ENCODE measurements at regions not wholly inside any gene's neighbourhood (a gene's known extent, or its start where the extent isn't known, plus 50 kb on each side); places are given as distances from the start of the nearest gene placed in this dataset.

- dilution Hi-C loops (cut with MboI; ENCODE audit: extremely low pct_ligation_motif_present, low sequenced_read_pairs) = no loop called here
- Histone ChIP-seq H4K20me1 (replicated peaks; ENCODE audit: control insufficient read depth, extremely low read depth, insufficient read depth, low read length) (no peaks in the 10 kb centered on the region), H3K27ac (ENCODE audit: insufficient read depth, low read depth, low read length) (no peak overlapping the region), H3K79me2 (ENCODE audit: control insufficient read depth, insufficient read depth, low read length) (no peaks in the 10 kb centered on the region), H3K9me1 (replicated peaks; ENCODE audit: control insufficient read depth, extremely low read depth, insufficient read depth, low read length) (no peaks in the 10 kb centered on the region), H3K9ac (replicated peaks; ENCODE audit: extremely low read depth, insufficient read depth, low read length) (no peak overlapping the region), H3K4me3 (replicated peaks in 1 of 3; ENCODE audit: insufficient read depth in 1 of 3, low read depth in 1 of 3, low read length in 3 of 3) (no peak overlapping the region), H2AFZ (ENCODE audit: low read depth, low read length) (no peak overlapping the region), H3K4me2 (ENCODE audit: insufficient read depth, low read length) (no peak overlapping the region), H3K27me3 (ENCODE audit: control insufficient read depth in 2 of 2, insufficient read depth in 2 of 2, low read length in 2 of 2) (no peaks in the 10 kb centered on the region), H3K36me3 (ENCODE audit: control insufficient read depth in 2 of 2, extremely low read depth in 1 of 2, insufficient read depth in 2 of 2, low read length in 2 of 2) (no peaks in the 10 kb centered on the region), H3K4me1 (ENCODE audit: control insufficient read depth, extremely low read depth, insufficient read depth, low read length) (no peaks in the 10 kb centered on the region), H3K9me3 (replicated peaks; ENCODE audit: control insufficient read depth, insufficient read depth, low read length) (no peaks in the 10 kb centered on the region)
- DNase-seq (ENCODE audit: low read depth, low spot score) (no peak), FAIRE-seq (no peak)
- ChIA-PET POLR2A (no interaction called here), CTCF (no interaction called here)
- TF ChIP-seq JUN (IDR thresholded peaks at IDR 0.05; ENCODE audit: borderline replicate concordance, insufficient read depth, insufficient read length, low read depth) (no peak), CTCF (IDR thresholded peaks at IDR 0.05; ENCODE audit: extremely low read depth in 1 of 2, insufficient read depth in 1 of 2, low read depth in 1 of 2, low read length in 2 of 2) (no peak), POLR2A (IDR thresholded peaks at IDR 0.05; ENCODE audit: low read depth, low read length) (no peak), GATA2 (IDR thresholded peaks at IDR 0.05; ENCODE audit: insufficient read depth, insufficient read length, low read depth, low read length) (no peak), MYC (IDR thresholded peaks at IDR 0.05; ENCODE audit: low read depth, low read length) (no peak), POLR2AphosphoS5 (IDR thresholded peaks at IDR 0.05; ENCODE audit: insufficient read depth, low read depth, low read length) (no peak), EZH2 (IDR thresholded peaks at IDR 0.05; ENCODE audit: borderline replicate concordance, low read depth, low read length, severe bottlenecking) (no peak), FOS (IDR thresholded peaks at IDR 0.05; ENCODE audit: borderline replicate concordance, insufficient read depth, low read length) (no peak), MAX (IDR thresholded peaks at IDR 0.05; ENCODE audit: insufficient read depth, insufficient read length) (no peak)
- intact Hi-C loops (cut with micrococcal nuclease) = no loop called here
- no TSS peak for BruUV-seq (replicated peaks)
Observed at GRCh38 chr15:61759639-61760038, 300.6 kb downstream of the VPS13C start.
